SK-N-MC (cell line): ENCODE measurements at regions not wholly inside any gene's neighbourhood (a gene's known extent, or its start where the extent isn't known, plus 50 kb on each side); places are given as distances from the start of the nearest gene placed in this dataset.

Experiments used
- DNase-seq: peaks from one replicate; pipeline ENCODE4 v3.0.0-alpha.2; 2011; ENCODE audit warnings: low read depth, low spot score
- H3K27ac ChIP-seq: fragments of 200-600 bp; sonication (generic); 2 replicates; pipeline ENCODE4 v1.5.1; 2016; ENCODE audit warnings: mixed run types
- H3K36me3 ChIP-seq: fragments of 200-600 bp; sonication (generic); 2 replicates; pipeline ENCODE4 v1.6.1; 2017; ENCODE audit warnings: antibody characterized with exemption, low read length, mixed read lengths; ENCODE audit not compliant: insufficient read depth
- H3K4me3 ChIP-seq: fragments of 200-600 bp; sonication (generic); 2 replicates; pipeline ENCODE4 v1.5.1; 2016
- H3K9ac ChIP-seq: fragments of 200-600 bp; sonication (generic); 2 replicates; pipeline ENCODE4 v1.8.0; 2017; ENCODE audit warnings: mixed run types, mixed read lengths; ENCODE audit not compliant: insufficient read length
- H3K9me3 ChIP-seq: fragments of 200-600 bp; sonication (generic); 2 replicates; pipeline ENCODE4 v1.6.1; 2017; ENCODE audit warnings: low read depth, mild to moderate bottlenecking, antibody characterized with exemption, low read length, moderate library complexity, mixed read lengths
- EZH2 ChIP-seq: fragments of 200-600 bp; sonication (generic); IDR thresholded peaks from one replicate; pipeline ENCODE4 v1.6.1; 2017; ENCODE audit warnings: antibody characterized with exemption
- FOXP2 ChIP-seq: optimal IDR thresholded peaks from 2 replicates; pipeline ENCODE3; 2011; ENCODE audit warnings: mild to moderate bottlenecking, moderate library complexity; ENCODE audit not compliant: insufficient read depth; ENCODE audit errors: extremely low read length, control extremely low read depth
- POLR2AphosphoS5 ChIP-seq: IDR thresholded peaks from 2 replicates; pipeline ENCODE4 v1.6.1; 2012; ENCODE audit warnings: mild to moderate bottlenecking, low read depth, low read length, borderline replicate concordance

GRCh38 chr4:32864713-32865351 is 2144.7 kb downstream of the PCDH7 start:
- TF ChIP-seq EZH2 (no peak), POLR2AphosphoS5 (no peak), FOXP2 (no peak)
- DNase-seq: no peak
- H3K4me3 ChIP-seq: no peak overlapping the region
- no peak overlapping the region for H3K9ac ChIP-seq
- no peaks in the 10 kb centered on the region for H3K36me3 ChIP-seq
- no peaks in the 10 kb centered on the region for H3K9me3 ChIP-seq
- no peak overlapping the region for H3K27ac ChIP-seq

DNA sequence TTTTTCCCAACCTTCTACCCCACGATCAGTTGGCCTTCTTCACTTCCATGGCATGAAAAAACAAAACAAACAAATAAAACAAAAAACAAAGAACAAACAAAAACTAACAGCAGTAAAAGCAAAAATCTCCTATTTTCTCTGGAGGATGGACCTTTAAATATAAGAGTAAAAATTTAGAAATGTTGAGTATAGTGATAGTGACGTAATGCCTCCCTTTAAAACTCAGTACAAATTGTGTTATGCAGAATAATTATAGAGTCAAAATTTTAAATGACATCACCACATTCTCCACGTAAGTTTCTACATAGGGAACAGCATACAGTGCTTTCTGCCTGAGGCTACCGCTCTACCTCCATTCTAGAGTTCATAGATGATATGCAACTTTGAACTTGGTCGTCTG is 2156.4 kb downstream of the PCDH7 start:
- no peak for TF ChIP-seq POLR2AphosphoS5
- TF ChIP-seq EZH2: no peak
- TF ChIP-seq FOXP2: no peak
- Histone ChIP-seq H3K9me3 (no peaks in the 10 kb centered on the region), H3K36me3 (no peaks in the 10 kb centered on the region), H3K27ac (no peak overlapping the region), H3K9ac (no peak overlapping the region), H3K4me3 (no peak overlapping the region)
- no peak for DNase-seq

- DNase-seq: no peak
- H3K27ac ChIP-seq: no peak overlapping the region
- no peak overlapping the region for H3K4me3 ChIP-seq
- TF ChIP-seq POLR2AphosphoS5: no peak
- no peak for TF ChIP-seq FOXP2
- no peak for TF ChIP-seq EZH2
- no peak overlapping the region for H3K9ac ChIP-seq
- H3K9me3 ChIP-seq: no peaks in the 10 kb centered on the region
- no peaks in the 10 kb centered on the region for H3K36me3 ChIP-seq
Measured at GRCh38 chr4:32879913-32880312, 2159.7 kb downstream of the PCDH7 start.

DNA sequence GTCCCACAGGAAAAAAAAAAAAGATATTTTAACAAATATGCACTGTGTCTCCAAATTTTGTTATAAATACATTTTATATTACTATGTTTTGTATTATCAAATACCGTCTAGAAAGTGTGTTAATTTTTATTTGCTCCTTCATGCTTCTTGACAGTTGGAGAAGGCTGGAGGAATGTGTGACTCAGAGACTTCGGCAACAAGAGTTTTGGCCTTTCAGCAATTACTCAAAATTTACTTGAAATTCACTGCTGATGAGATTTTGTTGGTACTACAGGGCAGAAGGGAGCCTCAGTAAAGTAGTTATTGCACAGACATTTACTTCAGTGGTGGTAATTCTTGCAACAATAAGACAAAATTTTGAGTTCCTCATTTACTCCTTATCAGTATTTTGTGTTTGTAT is 2164.0 kb downstream of the PCDH7 start:
- Histone ChIP-seq H3K36me3 (no peaks in the 10 kb centered on the region), H3K4me3 (no peak overlapping the region), H3K9me3 (no peaks in the 10 kb centered on the region), H3K9ac (no peak overlapping the region), H3K27ac (no peak overlapping the region)
- TF ChIP-seq EZH2 (no peak), FOXP2 (no peak), POLR2AphosphoS5 (no peak)
- DNase-seq: no peak

DNA sequence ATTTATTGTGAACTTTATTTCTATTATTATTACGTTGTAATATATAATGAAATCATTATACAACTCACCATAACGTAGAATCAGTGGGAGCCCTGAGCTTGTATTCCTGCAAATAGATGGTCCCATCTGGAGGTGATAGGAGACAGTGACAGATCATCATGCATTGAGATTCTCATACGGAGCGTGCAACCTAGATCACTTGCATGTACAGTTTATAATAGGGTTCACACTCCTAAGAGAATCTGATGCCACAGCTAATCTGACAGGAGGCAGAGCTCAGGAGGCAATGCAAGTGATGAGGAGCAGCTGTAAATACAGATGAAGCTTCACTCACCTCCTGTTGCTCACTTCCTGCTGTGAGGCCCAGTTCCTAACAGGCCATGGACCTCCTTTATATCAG is 2170.2 kb downstream of the PCDH7 start:
- H3K4me3 ChIP-seq: no peak overlapping the region
- TF ChIP-seq EZH2: no peak
- TF ChIP-seq POLR2AphosphoS5: no peak
- TF ChIP-seq FOXP2: no peak
- no peak overlapping the region for H3K9ac ChIP-seq
- H3K27ac ChIP-seq: no peak overlapping the region
- no peaks in the 10 kb centered on the region for H3K36me3 ChIP-seq
- DNase-seq: no peak
- no peaks in the 10 kb centered on the region for H3K9me3 ChIP-seq

- Histone ChIP-seq H3K27ac (no peak overlapping the region), H3K9ac (no peak overlapping the region), H3K36me3 (no peaks in the 10 kb centered on the region), H3K9me3 (no peaks in the 10 kb centered on the region), H3K4me3 (no peak overlapping the region)
- TF ChIP-seq FOXP2 (no peak), EZH2 (no peak), POLR2AphosphoS5 (no peak)
- DNase-seq: no peak
Measured at GRCh38 chr4:32909053-32909452, 2188.9 kb downstream of the PCDH7 start.

DNA sequence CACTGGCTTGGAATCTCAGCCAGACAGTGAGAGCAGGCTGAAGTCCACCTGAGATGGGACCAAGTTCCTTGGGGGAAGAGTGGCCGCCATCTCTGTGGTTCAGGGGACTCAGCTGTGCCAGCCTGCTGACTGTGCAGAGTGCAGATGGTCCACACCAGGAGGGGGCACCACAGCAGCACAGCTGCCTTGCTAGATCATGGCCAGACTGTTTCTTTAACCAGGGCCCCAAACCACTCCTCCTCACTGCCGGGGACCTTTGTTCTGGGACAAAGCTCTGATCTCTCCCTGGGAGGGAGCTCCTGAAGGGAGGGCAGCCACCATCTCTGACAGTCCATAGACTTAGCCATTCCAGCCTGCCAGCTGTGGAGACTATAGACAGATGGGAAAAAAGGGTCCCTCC is 2189.6 kb downstream of the PCDH7 start:
- no peaks in the 10 kb centered on the region for H3K9me3 ChIP-seq
- H3K9ac ChIP-seq: no peak overlapping the region
- H3K36me3 ChIP-seq: no peaks in the 10 kb centered on the region
- TF ChIP-seq POLR2AphosphoS5 (no peak), FOXP2 (no peak), EZH2 (no peak)
- H3K4me3 ChIP-seq: no peak overlapping the region
- no peak for DNase-seq
- no peak overlapping the region for H3K27ac ChIP-seq

DNA sequence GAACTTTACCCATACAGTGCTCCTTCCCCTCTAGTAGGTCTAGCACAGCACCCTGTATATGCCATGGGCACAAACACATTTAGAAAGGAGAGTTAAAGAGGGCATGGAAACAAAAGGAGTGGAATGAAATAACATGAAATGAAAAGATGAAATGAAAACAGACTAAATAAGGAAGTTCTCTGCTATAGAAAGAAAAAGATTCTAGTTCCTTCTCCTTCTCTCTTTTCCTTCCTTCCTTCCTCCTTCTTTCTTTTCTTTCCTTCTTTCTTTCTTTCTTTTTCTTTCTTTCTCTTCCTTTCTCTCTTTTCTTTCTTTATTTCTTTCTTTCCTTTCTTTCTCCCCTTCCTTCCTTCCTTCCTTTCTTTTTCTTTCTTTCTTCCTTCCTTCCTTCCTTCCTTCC is 2197.4 kb downstream of the PCDH7 start:
- H3K9me3 ChIP-seq: no peaks in the 10 kb centered on the region
- H3K9ac ChIP-seq: no peak overlapping the region
- no peak for TF ChIP-seq FOXP2
- TF ChIP-seq EZH2: no peak
- TF ChIP-seq POLR2AphosphoS5: no peak
- no peak overlapping the region for H3K4me3 ChIP-seq
- no peaks in the 10 kb centered on the region for H3K36me3 ChIP-seq
- DNase-seq: no peak
- no peak overlapping the region for H3K27ac ChIP-seq

GRCh38 chr4:32929796-32930699 is 2209.9 kb downstream of the PCDH7 start:
- TF ChIP-seq POLR2AphosphoS5 (no peak), EZH2 (no peak), FOXP2 (no peak)
- Histone ChIP-seq H3K4me3 (no peak overlapping the region), H3K9ac (no peak overlapping the region), H3K27ac (no peak overlapping the region), H3K36me3 (no peaks in the 10 kb centered on the region), H3K9me3 (no peaks in the 10 kb centered on the region)
- no peak for DNase-seq
